Mammary epithelial cell (primary cell): ENCODE measurements at regions not wholly inside any gene's neighbourhood (a gene's known extent, or its start where the extent isn't known, plus 50 kb on each side); places are given as distances from the start of the nearest gene placed in this dataset.

Experiments used
- CTCF ChIP-seq, 2 donors: IDR thresholded peaks in 1 of 2; conservative IDR thresholded peaks in 1 of 2; 2 replicates each; pipeline ENCODE4 v1.5.1; 2011 to 2012; ENCODE audit warnings: inconsistent platforms in 2 of 2, low read length in 2 of 2, mild to moderate bottlenecking in 2 of 2, control low read depth in 1 of 2, low read depth in 1 of 2; ENCODE audit not compliant: insufficient read depth in 1 of 2; ENCODE audit errors: extremely low read depth in 1 of 2
- EZH2 ChIP-seq: IDR thresholded peaks from 2 replicates; pipeline ENCODE4 v1.6.1; 2012; ENCODE audit warnings: low read length, inconsistent platforms, borderline replicate concordance

GRCh38 chr6:154925130-154925529 lies 70.0 kb upstream of the TIAM2 start:
- TF ChIP-seq CTCF (conservative IDR thresholded peaks at IDR 0.05 in 1 of 2, IDR thresholded peaks at IDR 0.05 in 1 of 2; ENCODE audit: extremely low read depth in 1 of 2, insufficient read depth in 1 of 2, low read depth in 1 of 2, low read length in 2 of 2), result no peak
- no peak for TF ChIP-seq EZH2
